ENCODE measurements at regions not wholly inside any gene's neighbourhood (a gene's known extent, or its start where the extent isn't known, plus 50 kb on each side); places are given as distances from the start of the nearest gene placed in this dataset.
A peak's percentile ranks its signal among the peaks of the same experiment; 100 is the strongest.

DNA sequence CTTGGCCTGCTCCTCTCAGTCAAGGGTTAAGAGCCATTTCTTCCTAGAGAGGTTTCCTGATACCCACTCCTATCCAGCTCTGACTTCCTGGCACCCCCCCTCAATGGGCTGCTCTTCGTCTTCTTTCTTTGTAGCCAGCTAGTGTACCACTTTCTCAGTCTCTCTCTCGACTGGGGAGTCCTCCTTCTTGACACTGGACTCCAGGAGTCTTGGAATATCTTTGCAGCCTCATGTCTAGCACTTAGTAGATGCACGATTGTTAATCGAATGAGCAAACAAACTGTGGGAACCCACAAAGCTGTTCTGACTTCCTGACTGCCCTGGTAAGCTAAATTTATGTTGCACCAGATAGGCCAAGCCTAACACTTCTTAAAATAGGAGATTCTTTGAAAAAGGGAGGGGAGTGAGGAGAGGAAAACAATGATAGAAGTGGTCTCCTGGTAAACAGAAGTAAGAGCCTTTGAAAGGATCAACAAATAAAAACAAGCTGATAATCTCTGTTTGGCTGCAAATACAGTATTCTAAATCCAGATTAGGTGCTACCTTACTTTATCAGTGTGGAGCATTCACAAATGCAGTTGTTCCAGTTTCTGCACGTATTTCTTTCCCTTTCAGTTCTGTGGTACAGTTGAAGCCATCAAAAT, 160.1 kb upstream of the CITED2 start:
- Histone ChIP-seq H3K4me3 (no peak overlapping the region), H3K27me3 (no peaks in the 10 kb centered on the region), H3K36me3 (replicated peaks in 1 of 2) (no peaks in the 10 kb centered on the region), H3K9me3 (replicated peaks in 1 of 3) (no peaks in the 10 kb centered on the region), H3K4me1 (replicated peaks in 1 of 2) (peaks cover 0 to 15% of the 10 kb centered on the region in 2 donors), H3K27ac (peak overlapping the region in 3 of 5 donors; percentile 4 to 65 (median 28))
- 54 to 71% (median 65%) methylated on average over 5 of the region's 5 CpGs for WGBS, 4 donors
- intact Hi-C loops (cut with DNase I), result no loop called here
- no peak for DNase-seq
- TF ChIP-seq CTCF (IDR thresholded peaks at IDR 0.05) (no peak), POLR2A (IDR thresholded peaks at IDR 0.05) (no peak)

DNA sequence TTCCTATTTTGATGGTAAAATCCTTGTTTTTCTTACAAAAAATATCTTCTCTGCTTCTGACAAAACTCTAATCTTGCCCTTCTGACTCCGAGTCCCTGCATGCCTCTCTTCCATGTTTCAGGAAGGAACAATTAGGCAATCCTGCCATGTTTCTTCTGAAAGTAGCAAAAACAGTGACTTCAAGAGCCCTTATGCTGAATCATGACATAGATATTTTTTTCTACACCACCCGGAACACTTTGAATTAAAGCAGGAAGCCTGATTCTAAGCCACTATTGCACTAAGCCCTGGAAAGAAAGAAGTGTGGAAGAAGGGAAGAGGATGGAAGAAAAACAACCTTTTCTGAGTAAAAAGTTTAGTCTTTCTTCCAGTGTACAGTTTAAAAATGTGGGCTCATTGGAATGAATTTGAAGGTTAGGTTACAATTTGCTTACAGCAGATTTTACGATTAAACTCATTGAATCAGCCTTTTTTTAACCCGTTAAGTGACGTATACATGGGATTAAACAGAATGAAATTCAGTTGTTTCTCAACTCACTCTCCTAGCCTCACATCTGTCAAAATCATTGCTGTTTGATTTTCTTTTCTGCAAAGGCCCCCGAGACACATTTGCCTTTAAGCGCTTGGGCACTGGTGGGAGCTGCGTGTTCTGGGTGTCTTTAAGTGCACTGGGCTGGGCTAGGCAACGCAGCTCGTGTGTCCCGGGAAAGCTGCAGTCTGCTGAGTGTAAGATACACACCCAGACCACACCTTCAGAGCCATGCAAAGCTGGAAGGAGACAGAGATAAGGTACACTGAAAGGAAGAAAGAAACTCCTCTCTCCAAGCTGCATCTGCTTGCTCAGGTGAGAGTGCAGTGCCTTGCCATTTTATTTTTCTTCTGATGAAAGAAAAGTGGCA, 159.4 kb upstream of the CITED2 start:
- Histone ChIP-seq H3K4me3 (no peak overlapping the region), H3K9me3 (replicated peaks in 1 of 3) (no peaks in the 10 kb centered on the region), H3K36me3 (replicated peaks in 1 of 2) (no peaks in the 10 kb centered on the region), H3K4me1 (replicated peaks in 1 of 2) (peaks cover 0 to 15% of the 10 kb centered on the region in 2 donors), H3K27ac (peak overlapping the region in 3 of 5 donors; percentile 4 to 65 (median 28)), H3K27me3 (no peaks in the 10 kb centered on the region)
- no peak for TF ChIP-seq POLR2A (IDR thresholded peaks at IDR 0.05)
- DNase-seq, result peak in 1 of 7 donors; percentile 25
- intact Hi-C loops (cut with DNase I), result no loop called here
- WGBS, 4 donors, result 59 to 74% (median 65%) methylated on average over 11 of the region's 11 CpGs

DNA sequence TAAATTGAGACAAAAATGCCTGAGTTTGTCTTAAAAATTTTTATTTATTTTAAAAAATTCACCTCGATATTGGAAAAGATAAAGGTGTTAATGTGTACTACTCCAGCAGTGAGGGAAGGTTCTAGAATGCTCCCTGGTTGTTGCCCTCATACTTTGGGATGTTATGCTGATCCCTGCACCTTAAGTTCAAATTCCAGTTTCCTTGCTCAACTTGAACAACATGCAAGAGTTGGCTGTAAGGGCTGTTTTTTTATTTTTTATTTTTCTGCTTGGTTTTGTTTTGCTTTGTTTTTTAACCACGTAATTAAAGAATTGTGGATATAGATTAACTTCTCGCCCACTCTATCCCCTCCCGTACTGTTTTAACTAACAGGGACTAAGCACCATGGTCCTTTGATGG, 158.7 kb upstream of the CITED2 start:
- Histone ChIP-seq H3K4me1 (replicated peaks in 1 of 2) (peaks cover 0 to 15% of the 10 kb centered on the region in 2 donors), H3K4me3 (no peak overlapping the region), H3K9me3 (replicated peaks in 1 of 3) (no peaks in the 10 kb centered on the region), H3K36me3 (replicated peaks in 1 of 2) (no peaks in the 10 kb centered on the region), H3K27ac (peak overlapping the region in 3 of 5 donors; percentile 4 to 65 (median 28)), H3K27me3 (no peaks in the 10 kb centered on the region)
- TF ChIP-seq POLR2A (IDR thresholded peaks at IDR 0.05) (no peak), CTCF (IDR thresholded peaks at IDR 0.05) (no peak)
- no peak for DNase-seq
- 77 to 88% (median 84%) methylated on average over 4 of the region's 4 CpGs for WGBS, 4 donors
- intact Hi-C loops (cut with DNase I), result no loop called here

DNA sequence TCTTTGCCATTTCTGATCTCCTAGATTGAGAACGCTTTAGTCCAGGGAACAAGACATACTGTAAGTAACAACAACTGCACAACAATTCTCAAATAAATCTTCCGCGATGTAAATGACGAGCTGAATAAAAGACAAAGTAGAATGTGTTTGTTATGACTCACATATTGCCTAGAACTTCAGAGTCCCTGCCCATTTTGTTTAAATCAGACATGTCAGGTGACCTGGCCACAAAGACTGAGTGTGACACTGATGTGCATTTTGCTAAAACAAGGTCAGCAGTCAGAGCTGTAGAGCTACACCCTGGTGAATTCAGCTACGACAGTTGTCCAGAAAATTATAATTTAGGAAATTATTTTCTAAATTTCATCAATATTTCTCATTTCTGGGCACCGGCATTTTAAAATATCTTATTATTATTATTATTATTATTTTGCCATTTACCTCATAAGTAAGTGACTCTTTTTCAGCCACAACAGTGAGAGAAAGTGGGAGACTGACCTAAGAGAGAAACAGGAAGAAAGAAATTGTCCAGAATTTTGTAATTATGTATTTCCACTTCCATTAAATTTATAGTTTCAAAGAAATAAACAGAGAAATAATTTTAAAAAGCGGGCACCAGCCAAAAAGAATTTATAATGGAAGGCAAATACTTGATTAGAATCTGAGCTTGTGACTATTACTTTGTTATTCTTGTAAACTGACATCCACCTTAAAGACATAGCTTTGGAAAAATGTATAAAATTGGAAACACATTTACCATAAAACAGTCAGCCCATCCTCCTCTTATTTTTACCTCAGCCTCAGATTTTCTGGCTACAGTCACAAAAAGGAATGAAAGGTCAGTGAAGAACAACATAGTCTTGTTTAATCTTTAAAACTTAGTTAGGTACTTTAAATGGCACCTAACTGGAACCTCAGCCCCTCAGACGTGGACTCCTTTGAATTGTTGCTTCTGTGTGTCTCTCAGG, 157.0 kb upstream of the CITED2 start:
- no peak for DNase-seq
- intact Hi-C loops (cut with DNase I), result no loop called here
- no peaks in the 10 kb centered on the region for H3K27me3 ChIP-seq
- H3K4me1 ChIP-seq (replicated peaks in 1 of 2), result peaks cover 0 to 15% of the 10 kb centered on the region in 2 donors
- 78 to 86% (median 80%) methylated on average over 8 of the region's 8 CpGs for WGBS, 4 donors
- H3K36me3 ChIP-seq (replicated peaks in 1 of 2), result no peaks in the 10 kb centered on the region
- H3K27ac ChIP-seq, result no peak overlapping the region
- no peaks in the 10 kb centered on the region for H3K9me3 ChIP-seq (replicated peaks in 1 of 3)
- TF ChIP-seq CTCF (IDR thresholded peaks at IDR 0.05) (no peak), POLR2A (IDR thresholded peaks at IDR 0.05) (no peak)
- no peak overlapping the region for H3K4me3 ChIP-seq
